GM19397 (cell line): ENCODE measurements at regions not wholly inside any gene's neighbourhood (a gene's known extent, or its start where the extent isn't known, plus 50 kb on each side); places are given as distances from the start of the nearest gene placed in this dataset.

ENCODE experiments used
- ATAC-seq: cut with Tn5 transposase; IDR thresholded peaks from one replicate; pipeline ENCODE4 v1.9.1; 2021; ENCODE audit warnings: mild to moderate bottlenecking, moderate library complexity; ENCODE audit not compliant: unreplicated experiment

DNA sequence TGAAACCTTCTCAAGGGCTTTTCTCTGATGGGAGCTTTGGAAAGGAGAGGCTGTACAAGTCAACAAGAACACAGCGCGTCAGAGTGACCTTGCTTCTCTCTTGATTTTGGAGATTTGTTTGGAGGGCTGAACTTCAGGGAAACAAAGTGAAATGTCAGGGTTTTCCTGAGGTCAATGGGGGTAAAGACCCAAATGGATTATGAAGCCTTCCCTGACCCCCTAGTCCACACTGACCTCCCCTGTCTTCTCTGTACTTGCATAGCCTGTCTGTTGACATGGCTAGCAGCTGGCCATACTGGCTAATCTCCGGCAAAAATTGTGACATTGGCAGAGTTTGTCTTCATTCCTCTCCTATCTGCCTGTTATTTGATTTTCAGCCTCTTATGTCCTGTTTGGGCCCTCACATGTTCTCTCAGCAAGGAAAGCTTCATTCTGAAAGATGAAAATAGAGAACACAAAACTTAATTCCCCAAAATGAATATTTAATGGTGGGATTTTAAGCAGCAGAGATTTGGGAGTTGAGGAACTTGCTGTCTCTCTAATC lies 149.3 kb upstream of the HAAO start:
- ATAC-seq: no peak

DNA sequence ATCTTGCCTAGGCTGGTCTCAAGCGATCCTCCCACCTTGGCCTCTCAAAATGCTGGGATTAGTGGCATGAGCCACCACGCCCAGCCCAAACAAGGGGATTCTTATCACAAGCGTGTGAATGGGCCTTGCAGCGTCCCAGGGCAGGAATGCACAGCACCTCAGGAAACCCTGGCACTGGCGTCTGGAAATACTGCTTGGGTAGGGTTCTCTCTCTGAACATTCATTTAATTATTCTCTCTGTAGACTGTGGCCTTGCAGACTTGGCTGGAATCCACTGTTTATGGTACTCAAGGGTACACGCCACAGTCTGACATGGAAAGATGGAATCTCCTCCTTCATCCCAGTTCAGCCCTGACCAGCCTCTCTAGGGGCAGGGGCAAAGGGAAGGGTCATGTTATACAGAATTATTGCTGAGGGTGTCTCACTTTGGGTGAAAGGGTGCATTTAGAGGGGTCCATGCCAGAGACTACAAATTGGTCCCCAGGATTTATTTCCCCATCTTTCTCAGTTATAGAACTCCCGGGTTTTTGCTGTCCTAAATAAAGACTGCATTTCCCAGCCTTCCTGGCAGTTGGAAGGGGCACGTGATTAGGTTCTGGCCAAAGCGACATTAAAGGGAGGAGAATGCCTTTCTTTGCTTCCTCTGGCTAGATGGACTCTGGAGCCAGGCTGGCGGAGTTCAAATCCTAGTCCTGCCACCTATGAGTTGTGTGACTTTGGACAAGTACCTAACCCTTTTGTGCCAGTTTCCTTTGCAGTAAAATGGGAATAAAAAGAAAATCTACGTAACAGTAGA lies 147.2 kb upstream of the HAAO start:
- no peak for ATAC-seq

DNA sequence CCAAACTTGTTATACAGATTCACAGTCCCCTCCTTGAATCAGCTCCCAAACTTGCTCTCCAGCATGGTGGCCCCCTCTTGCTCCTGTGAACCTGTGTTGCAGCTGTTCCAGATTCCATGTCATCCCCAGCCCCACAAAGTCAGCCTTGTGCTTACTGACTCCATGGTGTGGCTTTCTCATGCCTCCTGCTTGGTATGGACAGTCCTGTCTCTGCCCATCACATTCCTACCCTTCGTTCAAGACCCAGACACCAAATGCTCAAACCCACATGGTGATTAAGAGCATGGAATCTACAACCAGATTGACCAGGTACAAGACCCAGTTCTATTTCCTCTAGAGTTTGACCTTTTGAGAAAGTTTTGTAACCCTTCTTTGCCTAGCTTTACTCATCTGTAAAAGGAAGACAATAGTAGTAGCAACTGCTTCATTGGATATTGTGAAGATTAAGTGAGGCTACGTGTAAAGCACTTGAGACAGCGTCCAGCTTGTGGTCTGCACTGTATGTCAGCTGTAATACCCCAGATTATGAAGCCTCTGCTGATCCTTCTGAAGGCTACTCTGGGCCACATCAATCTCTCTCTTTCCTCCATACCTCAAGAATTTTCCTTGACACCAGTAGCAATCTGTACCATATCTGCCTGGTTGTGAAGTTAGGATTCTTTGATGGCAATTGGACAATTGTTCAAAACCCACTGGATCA lies 146.4 kb upstream of the HAAO start:
- ATAC-seq: no peak

- ATAC-seq: no peak
These were observed 144.9 kb upstream of the HAAO start for GRCh38 chr2:42937171-42937875.

GRCh38 chr2:42935692-42936671 lies 143.6 kb upstream of the HAAO start:
- ATAC-seq: no peak

GRCh38 chr2:42934580-42935186 lies 142.3 kb upstream of the HAAO start:
- no peak for ATAC-seq

GRCh38 chr2:42933824-42934254 lies 141.5 kb upstream of the HAAO start:
- no peak for ATAC-seq

DNA sequence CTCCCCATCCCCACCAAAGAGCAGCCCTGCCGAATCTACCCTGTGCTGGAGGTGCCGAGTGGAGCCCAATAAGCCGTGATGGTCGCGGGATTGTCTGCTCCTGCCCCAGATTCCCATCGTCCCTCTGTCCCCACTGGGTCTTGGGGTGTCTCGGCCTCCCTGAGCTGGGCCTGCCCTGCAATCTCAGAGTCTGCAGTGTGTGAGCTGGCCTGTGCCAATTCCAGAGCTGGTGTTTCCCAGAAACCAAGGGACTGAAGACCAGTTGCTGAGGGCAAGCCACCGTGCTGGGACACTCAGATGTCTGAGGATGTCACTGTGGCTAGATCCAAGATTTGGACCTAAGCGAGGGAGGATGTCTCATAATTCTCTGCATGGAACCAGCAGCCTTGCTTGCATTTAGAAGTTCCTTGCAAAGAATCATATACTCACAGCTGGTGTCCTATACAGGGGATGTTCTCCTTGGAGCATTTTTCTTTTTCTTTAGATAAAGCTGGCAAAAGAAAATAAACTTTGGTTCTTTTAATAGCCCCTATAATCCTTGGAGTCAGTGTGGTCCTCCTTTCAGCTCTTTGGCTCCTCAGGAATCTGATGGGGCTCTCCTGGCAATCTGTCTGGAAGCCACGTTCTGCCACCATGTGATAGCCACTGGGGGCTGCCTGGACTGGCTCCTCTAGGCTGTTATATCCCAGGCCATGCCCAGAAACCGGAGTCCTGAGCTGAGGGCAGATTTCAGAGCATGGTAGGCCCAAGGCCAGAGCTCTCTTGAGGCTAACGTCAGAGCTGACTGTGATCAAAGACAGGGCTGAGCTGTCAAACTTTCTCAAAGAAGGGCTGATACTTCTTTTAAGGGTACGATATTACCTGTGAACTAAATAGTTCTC lies 140.1 kb upstream of the HAAO start:
- no peak for ATAC-seq

DNA sequence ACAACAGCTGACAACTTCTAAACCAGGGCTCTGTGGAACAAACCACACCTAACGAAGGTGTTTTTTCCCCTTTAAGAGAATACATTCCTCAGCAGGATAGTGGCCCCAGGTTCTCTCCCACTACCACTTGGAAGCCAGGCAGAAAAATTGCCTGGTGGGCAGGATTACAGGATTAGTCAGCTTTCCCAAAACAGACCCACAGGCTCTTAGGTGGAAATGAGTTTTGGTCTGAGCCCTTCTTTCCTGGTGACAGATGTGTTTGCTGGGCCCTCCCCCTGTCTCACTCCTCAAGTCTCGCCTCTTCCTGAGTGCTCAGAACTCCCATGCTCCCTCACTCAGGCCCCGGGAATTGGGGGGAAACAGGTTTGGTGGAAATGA lies 139.4 kb upstream of the HAAO start:
- no peak for ATAC-seq

DNA sequence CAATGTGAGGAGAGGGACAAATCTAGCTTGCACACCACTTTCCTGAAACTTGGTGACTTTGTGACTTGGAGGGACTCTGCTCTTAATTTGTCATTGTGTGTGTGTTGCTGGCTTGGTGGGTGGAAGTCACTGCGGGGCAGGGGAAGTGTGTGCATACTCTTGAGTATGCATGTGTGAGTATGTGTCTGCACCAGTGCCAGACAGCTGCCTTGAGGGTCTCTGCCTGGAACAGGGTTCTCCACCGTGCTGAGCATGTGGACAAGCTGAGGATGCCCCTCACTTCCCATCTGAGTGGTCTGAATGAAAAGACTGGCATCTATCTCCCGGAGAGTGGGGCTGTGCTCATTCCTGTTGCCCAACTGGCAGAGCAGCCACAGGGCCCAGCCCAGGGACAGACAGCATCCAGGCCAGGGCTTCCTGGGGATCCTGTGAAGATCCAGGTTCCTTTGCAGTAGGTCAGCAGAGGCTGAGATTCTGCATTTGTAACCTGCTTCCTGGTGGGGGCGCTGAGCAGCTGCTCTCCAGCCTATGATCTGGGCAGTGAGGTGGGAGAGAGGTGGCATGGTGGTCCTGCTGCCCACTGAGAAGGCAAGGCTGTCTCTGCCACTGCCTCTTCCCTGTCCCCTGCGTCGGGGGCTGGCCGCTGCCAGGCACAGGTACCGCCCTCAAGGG lies 138.9 kb upstream of the HAAO start:
- ATAC-seq: no peak

DNA sequence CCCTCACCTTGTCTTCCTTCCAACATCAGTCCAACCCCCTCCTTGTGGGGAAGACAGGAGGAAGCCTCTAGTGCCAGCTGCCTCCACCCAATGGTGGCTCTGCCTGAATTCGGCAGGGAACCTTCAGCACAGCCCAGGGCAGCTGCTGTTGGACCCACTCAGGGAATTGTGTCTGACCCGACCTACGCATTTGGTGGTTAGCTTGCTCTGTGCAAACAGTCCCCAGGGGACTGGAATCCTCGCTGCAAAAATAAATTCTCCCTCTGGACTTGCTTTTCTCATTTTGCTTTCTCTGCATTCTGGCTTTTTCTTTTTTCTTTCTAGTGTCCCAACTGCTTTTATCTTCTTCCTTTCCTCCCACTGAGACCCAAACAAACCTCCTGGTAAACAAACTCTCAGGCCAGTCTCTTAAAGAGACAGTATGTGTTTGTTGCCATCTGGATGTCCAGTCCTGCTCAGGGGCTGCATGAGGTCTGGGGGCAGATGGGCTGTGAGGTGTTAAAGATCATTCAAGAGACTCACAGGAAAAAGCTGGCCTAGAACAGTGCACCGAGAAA lies 137.7 kb upstream of the HAAO start:
- no peak for ATAC-seq

- no peak for ATAC-seq
These were observed 137.2 kb upstream of the HAAO start for GRCh38 chr2:42929546-42930024.

GRCh38 chr2:42928692-42929545 lies 136.5 kb upstream of the HAAO start:
- no peak for ATAC-seq

DNA sequence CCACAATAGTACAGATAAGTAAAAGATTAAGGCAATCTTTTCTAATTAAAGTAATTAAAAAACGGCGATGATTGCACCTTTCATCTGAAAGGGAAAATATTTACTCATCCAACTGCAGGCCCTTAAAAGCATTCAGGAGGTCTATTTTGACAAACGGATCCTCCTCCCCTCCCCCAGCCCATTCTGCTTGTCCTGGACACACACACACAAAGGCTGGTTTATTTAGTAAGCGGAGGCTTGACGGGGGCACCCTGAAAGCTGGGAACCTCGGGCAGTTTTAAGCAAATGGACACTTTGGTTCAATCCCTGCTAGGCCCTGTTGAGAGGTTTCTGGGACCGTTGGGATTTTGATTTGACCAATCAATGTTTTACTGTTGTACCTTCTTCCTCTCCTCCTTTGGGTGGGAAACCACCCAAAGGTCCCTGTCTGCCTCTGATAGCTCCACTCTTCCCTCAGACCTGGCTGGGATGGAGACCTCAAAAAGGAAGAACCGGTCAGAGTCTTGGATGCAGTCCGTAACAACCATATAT lies 135.8 kb upstream of the HAAO start:
- ATAC-seq: no peak

- ATAC-seq: no peak
These were observed 135.2 kb upstream of the HAAO start for GRCh38 chr2:42927334-42928160.
